Small intestine (tissue), 7 donors: ENCODE measurements at regions not wholly inside any gene's neighbourhood (a gene's known extent, or its start where the extent isn't known, plus 50 kb on each side); places are given as distances from the start of the nearest gene placed in this dataset.

Source experiments
- DNase-seq, 2 donors: peaks; one replicate each; pipeline versions ENCODE4 v3.0.0 to v3.0.0-alpha.2; 2013
- FAIRE-seq: peaks from 2 replicates; lab custom pipeline; 2012; peaks lifted over from hg19 to GRCh38; lab: Jason Lieb, UNC
- H3K27ac ChIP-seq, 3 donors: one replicate each; pipeline ENCODE4 v1.5.1; 2013; ENCODE audit warnings: low read length in 2 of 3, mild to moderate bottlenecking in 2 of 3, control low read depth in 1 of 3, inconsistent platforms in 1 of 3, low read depth in 1 of 3, moderate library complexity in 1 of 3
- H3K27me3 ChIP-seq, 3 donors: one replicate each; pipeline ENCODE4 v1.6.1; 2013; ENCODE audit warnings: low read length in 3 of 3, inconsistent platforms in 1 of 3; ENCODE audit not compliant: control insufficient read depth in 3 of 3, insufficient read depth in 3 of 3
- H3K36me3 ChIP-seq, 3 donors: one replicate each; pipeline ENCODE4 v1.6.1; 2013; ENCODE audit warnings: low read length in 3 of 3, inconsistent platforms in 1 of 3, low read depth in 1 of 3, mild to moderate bottlenecking in 1 of 3, moderate library complexity in 1 of 3; ENCODE audit not compliant: control insufficient read depth in 3 of 3, insufficient read depth in 2 of 3
- H3K4me1 ChIP-seq, 3 donors: one replicate each; pipeline ENCODE4 v1.6.1; 2013; ENCODE audit warnings: low read length in 2 of 3, inconsistent platforms in 1 of 3, low read depth in 1 of 3, mild to moderate bottlenecking in 1 of 3, moderate library complexity in 1 of 3; ENCODE audit not compliant: control insufficient read depth in 3 of 3, insufficient read depth in 2 of 3
- H3K4me3 ChIP-seq, 3 donors: one replicate each; pipeline ENCODE4 v1.5.1; 2013; ENCODE audit warnings: low read length in 3 of 3, control low read depth in 1 of 3, inconsistent platforms in 1 of 3, low read depth in 1 of 3, mild to moderate bottlenecking in 1 of 3, moderate library complexity in 1 of 3
- H3K9me3 ChIP-seq, 2 donors: one replicate each; pipeline ENCODE4 v1.6.1; 2013; ENCODE audit warnings: low read depth in 1 of 2, low read length in 1 of 2; ENCODE audit not compliant: control insufficient read depth in 2 of 2, insufficient read depth in 1 of 2
- WGBS, 3 donors: extraction: QIAGEN DNeasy Blood & Tissue Kit; methylation state at CpG; one replicate each; pipeline ENCODE4 v1.1.7; 2013; 5-methylcytosine and 5-hydroxymethylcytosine counted together
- donor health status: healthy with polysubstance abuse.
- donor health status: control.
- donor health status: control.
- donor health status: Bipolar disorder and iron deficiency.
- donor health status: healthy.

DNA sequence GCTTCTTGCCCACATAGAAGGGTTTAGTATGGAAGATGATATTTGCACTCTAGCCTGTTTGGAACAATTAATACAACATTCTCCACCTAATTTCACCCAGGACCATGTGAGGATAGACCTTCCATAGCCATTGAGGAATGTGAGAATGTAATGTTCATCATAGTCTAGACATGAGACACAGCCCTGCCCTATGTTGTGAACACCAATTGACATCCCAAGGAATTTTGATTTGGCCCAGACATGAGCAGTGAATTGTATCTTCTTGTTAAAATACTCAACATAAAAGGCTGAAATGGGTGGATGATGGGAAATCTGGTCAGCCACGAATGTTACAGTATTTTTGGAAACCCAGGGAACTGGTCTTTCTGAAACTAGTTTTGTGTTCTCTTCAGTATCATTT is 892.3 kb upstream of the CHORDC1 start:
- H3K4me3 ChIP-seq = no peak overlapping the region
- no peaks in the 10 kb centered on the region for H3K9me3 ChIP-seq
- no peaks in the 10 kb centered on the region for H3K27me3 ChIP-seq
- DNase-seq (no peak), FAIRE-seq (no peak)
- H3K27ac ChIP-seq = no peak overlapping the region
- 19 to 42% (median 24%) methylated on average over 1 of the region's 1 CpG for WGBS, 3 donors
- no peaks in the 10 kb centered on the region for H3K36me3 ChIP-seq
- no peaks in the 10 kb centered on the region for H3K4me1 ChIP-seq

DNA sequence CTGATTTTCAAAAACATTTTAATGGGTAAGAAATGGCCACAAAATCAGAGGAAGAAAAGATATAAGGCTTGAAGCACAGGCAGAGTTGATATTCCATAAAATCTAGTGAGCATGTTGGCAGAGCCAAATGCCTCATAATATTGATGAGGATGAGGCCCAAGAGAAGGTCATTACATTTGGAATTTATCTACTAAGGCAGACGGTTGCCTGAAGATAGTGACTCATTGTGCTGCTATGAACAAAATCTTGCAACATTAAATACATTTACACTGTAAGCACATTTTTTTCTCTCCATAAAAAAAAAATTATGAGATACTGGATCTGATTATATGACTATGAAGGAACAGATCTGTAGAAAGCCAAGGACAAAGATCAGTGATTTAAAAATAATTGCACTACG is 881.4 kb upstream of the CHORDC1 start:
- Histone ChIP-seq H3K27me3 (no peaks in the 10 kb centered on the region), H3K36me3 (no peaks in the 10 kb centered on the region), H3K9me3 (no peaks in the 10 kb centered on the region), H3K4me3 (no peak overlapping the region), H3K4me1 (no peaks in the 10 kb centered on the region), H3K27ac (no peak overlapping the region)
- DNase-seq (no peak), FAIRE-seq (no peak)
- WGBS, 3 donors = 18 to 40% (median 29%) methylated on average over 2 of the region's 2 CpGs

DNA sequence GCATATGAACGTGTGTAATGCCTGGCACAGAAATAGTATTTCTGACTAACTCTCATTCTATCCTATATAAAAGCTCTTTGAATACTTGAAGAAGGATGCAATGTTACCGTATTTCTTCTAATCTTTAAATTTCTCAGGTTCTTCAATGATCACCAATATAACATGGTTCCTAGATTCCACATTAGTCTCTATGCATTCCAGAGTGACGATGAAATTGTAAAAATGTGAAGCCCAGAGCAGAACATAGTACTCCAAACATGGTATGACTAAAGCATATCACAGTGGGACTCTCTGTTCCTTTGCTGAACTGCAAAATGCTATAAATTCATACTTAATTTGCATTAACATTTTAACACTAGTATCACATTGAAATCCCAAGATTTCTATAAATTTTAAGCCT is 877.6 kb upstream of the CHORDC1 start:
- WGBS, 3 donors = 55 to 75% (median 72%) methylated on average over 3 of the region's 3 CpGs
- FAIRE-seq = no peak
- H3K4me3 ChIP-seq = no peak overlapping the region

DNA sequence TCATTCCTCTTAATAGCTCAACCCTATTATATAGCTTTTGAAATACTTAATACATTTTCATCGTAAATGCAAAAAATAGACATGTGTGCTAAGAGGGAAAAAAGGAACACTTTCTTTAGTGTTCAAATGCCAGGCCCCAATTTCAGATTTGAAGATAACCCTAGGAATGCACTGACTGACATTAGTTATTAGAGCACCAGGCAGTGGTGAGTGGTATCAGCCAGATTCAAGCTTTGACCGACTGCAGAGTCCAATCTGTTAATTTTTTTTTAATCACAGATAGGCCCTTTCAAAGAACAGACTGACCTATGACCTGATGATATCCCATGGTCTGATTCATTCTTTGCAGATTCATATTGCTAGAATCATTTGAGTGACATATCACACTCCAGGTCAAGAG is 874.2 kb upstream of the CHORDC1 start:
- 60 to 69% (median 63%) methylated on average over 2 of the region's 2 CpGs for WGBS, 3 donors
- FAIRE-seq (no peak), DNase-seq (no peak)

More for the DNA sequence above, 877.6 kb upstream of the CHORDC1 start:
- no peaks in the 10 kb centered on the region for H3K36me3 ChIP-seq
- no peaks in the 10 kb centered on the region for H3K27me3 ChIP-seq
- no peaks in the 10 kb centered on the region for H3K9me3 ChIP-seq
- no peak overlapping the region for H3K27ac ChIP-seq
- no peaks in the 10 kb centered on the region for H3K4me1 ChIP-seq
- DNase-seq = no peak

DNA sequence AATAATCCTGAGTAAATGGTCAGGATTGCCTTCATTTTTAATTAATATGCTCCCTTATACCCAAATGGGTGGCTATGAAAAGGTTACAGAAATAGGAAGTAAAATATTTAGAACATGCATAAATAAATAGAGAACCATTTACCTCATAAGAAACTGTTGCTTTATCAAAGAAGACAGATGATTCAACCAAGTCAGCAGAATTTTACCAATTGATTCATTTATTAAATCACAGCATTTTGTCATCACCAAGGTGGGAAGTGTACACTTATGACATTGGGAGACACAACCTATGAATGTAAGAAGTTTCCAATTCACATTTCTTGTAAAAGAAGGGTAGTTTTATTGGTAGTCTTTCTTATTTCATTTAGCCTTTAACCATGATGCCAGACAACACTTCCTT is 870.3 kb upstream of the CHORDC1 start:
- H3K27me3 ChIP-seq = no peaks in the 10 kb centered on the region
- no peaks in the 10 kb centered on the region for H3K36me3 ChIP-seq
- no peaks in the 10 kb centered on the region for H3K4me1 ChIP-seq
- DNase-seq (no peak), FAIRE-seq (no peak)
- no peaks in the 10 kb centered on the region for H3K9me3 ChIP-seq
- H3K4me3 ChIP-seq = no peak overlapping the region
- no peak overlapping the region for H3K27ac ChIP-seq

More for the DNA sequence above, 874.2 kb upstream of the CHORDC1 start:
- no peaks in the 10 kb centered on the region for H3K27me3 ChIP-seq
- H3K4me3 ChIP-seq = no peak overlapping the region
- no peaks in the 10 kb centered on the region for H3K4me1 ChIP-seq
- H3K36me3 ChIP-seq = no peaks in the 10 kb centered on the region
- no peaks in the 10 kb centered on the region for H3K9me3 ChIP-seq
- H3K27ac ChIP-seq = no peak overlapping the region

DNA sequence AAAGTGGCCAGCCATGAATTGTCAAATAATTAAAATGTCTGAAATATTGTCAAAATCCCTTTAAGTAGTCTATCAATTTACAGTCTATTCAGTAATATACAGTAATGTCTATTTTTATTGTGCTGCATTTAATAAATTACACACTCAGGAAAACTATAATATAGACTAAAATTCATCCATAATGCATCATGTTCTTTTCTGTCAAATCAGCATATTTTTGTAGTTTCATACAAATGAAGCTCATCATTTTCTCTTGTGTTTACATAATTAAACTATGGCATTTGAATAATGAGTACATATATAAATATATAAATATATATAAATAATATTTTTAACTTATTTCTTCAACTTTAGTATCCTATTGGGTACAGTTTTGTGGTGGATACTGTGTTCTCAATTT is 868.7 kb upstream of the CHORDC1 start:
- FAIRE-seq (peak; percentile 57), DNase-seq (no peak)
- Histone ChIP-seq H3K4me3 (no peak overlapping the region), H3K9me3 (no peaks in the 10 kb centered on the region), H3K36me3 (no peaks in the 10 kb centered on the region), H3K27ac (no peak overlapping the region), H3K27me3 (no peaks in the 10 kb centered on the region), H3K4me1 (no peaks in the 10 kb centered on the region)

DNA sequence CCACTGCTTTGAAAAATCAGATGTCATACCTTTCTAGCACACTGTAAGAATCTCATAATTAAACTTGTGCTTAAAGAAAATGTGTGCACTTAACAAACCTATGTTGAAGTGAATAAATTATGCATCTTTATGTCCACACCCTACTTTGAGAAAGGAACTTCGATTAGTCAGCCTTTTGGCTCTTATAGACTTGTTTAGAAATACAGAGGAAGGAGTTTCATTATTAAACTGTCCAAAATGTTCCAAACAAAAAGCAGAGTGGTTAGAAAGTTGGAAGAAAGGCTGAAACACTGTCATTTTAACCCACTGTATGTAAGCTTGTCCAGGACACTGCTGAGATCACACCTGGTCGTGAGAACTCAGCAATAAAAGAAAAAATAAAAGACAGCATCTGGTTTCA is 863.2 kb upstream of the CHORDC1 start:
- Histone ChIP-seq H3K36me3 (no peaks in the 10 kb centered on the region), H3K4me1 (no peaks in the 10 kb centered on the region), H3K9me3 (no peaks in the 10 kb centered on the region), H3K27ac (no peak overlapping the region), H3K4me3 (no peak overlapping the region), H3K27me3 (no peaks in the 10 kb centered on the region)
- DNase-seq (no peak), FAIRE-seq (no peak)
- 33 to 54% (median 35%) methylated on average over 2 of the region's 2 CpGs for WGBS, 3 donors

DNA sequence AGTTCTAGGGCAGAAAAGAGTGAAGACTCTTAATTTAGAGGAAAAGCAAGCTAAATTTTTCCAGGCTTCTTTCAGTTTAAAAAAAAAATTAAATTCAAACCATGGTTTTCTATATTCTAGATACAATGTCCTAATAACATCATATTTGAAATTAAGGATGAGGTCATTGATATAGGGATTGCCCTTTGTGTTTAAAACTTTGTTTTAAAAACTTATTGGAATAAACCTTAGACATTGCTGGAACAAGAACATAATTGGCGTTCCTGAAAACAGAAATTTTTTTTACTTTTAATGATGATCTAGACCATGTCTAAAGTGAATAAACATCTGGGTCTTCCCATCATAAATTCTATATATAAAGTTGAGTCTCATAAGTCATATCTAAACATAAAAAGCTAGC is 859.4 kb upstream of the CHORDC1 start:
- DNase-seq (no peak), FAIRE-seq (no peak)
- WGBS, 3 donors = 82 to 89% (median 84%) methylated on average over 1 of the region's 1 CpG
- no peaks in the 10 kb centered on the region for H3K4me1 ChIP-seq
- H3K4me3 ChIP-seq = no peak overlapping the region
- H3K9me3 ChIP-seq = no peaks in the 10 kb centered on the region
- no peaks in the 10 kb centered on the region for H3K27me3 ChIP-seq
- no peak overlapping the region for H3K27ac ChIP-seq
- H3K36me3 ChIP-seq = no peaks in the 10 kb centered on the region

DNA sequence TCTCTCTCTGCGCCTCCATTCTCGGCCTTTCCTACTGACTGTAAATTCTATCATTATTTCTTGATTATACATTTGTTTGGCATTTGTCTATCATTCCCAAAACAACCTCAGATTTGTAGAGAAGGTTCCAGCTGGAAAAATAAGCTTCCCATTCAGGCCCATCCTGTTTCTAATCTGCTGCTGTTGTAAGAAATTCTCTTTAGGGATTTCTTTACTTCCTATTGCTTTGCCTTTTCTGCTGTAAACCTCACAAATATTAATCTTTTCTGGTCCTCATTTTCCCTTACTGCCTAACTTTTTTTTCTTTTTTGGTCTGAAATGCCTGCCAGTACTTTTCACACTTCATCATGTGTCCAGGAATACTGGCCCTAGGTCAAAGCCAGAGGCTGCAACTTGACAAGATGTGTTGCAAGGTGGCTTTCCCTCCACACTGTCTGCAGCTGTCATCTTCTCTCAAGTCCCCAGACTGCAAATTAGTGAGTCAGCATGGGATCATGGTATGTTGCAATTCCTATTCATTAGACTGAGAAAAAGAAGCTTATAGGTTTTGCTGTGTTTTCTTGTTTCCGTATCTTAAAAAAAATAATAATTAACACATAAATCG is 858.7 kb upstream of the CHORDC1 start:
- DNase-seq = no peak
- 70 to 79% (median 75%) methylated on average over 4 of the region's 4 CpGs for WGBS, 3 donors
- Histone ChIP-seq H3K4me3 (no peak overlapping the region), H3K27me3 (no peaks in the 10 kb centered on the region), H3K36me3 (no peaks in the 10 kb centered on the region), H3K27ac (no peak overlapping the region), H3K9me3 (no peaks in the 10 kb centered on the region), H3K4me1 (no peaks in the 10 kb centered on the region)
- no peak for FAIRE-seq
